Fibroblast of lung (primary cell): ENCODE measurements at regions not wholly inside any gene's neighbourhood (a gene's known extent, or its start where the extent isn't known, plus 50 kb on each side); places are given as distances from the start of the nearest gene placed in this dataset.
"Not testable (repeated sequence)": the region's sequence is repeated elsewhere in the genome, so short reads cannot be mapped to it uniquely, and the experiment has no call there.

Source experiments
- DNase-seq, 2 donors: peaks; one replicate each; pipeline versions ENCODE4 v3.0.0 to v3.0.0-alpha.2; 2010; ENCODE audit warnings: low read depth in 2 of 2
- H2AFZ ChIP-seq: 2 replicates; pipeline ENCODE4 v1.5.1; 2012; ENCODE audit warnings: low read length, control low read depth, inconsistent platforms
- H3K27ac ChIP-seq: 2 replicates; pipeline ENCODE4 v1.5.1; 2011; ENCODE audit warnings: low read length, control low read depth; ENCODE audit not compliant: insufficient read depth
- H3K27me3 ChIP-seq: 2 replicates; pipeline ENCODE4 v1.5.1; 2011; ENCODE audit warnings: mild to moderate bottlenecking, low read length; ENCODE audit not compliant: control insufficient read depth, insufficient read depth
- H3K36me3 ChIP-seq: 2 replicates; pipeline ENCODE4 v1.5.1; 2011; ENCODE audit warnings: low read length; ENCODE audit not compliant: control insufficient read depth, insufficient read depth
- H3K4me1 ChIP-seq: 2 replicates; pipeline ENCODE4 v1.5.1; 2011; ENCODE audit warnings: low read length; ENCODE audit not compliant: control insufficient read depth, insufficient read depth; ENCODE audit errors: extremely low read depth
- H3K4me2 ChIP-seq: 2 replicates; pipeline ENCODE4 v1.5.1; 2011; ENCODE audit warnings: low read length, control low read depth; ENCODE audit not compliant: insufficient read depth; ENCODE audit errors: extremely low read depth
- H3K4me3 ChIP-seq, 4 experiments: fragments of 200-600 bp in 1 of 4; sonication (generic) in 1 of 4; replicated peaks in 1 of 4; 2 replicates each; pipeline ENCODE4 v1.5.1; 2011 to 2016; ENCODE audit warnings: low read length in 4 of 4, low read depth in 3 of 4, mild to moderate bottlenecking in 3 of 4, control low read depth in 2 of 4, inconsistent platforms in 1 of 4, mixed read lengths in 1 of 4; ENCODE audit not compliant: insufficient read depth in 1 of 4; ENCODE audit errors: control extremely low read depth in 1 of 4
- H3K79me2 ChIP-seq: 2 replicates; pipeline ENCODE4 v1.5.1; 2012; ENCODE audit warnings: mild to moderate bottlenecking, low read length, inconsistent platforms; ENCODE audit not compliant: control insufficient read depth, insufficient read depth
- H3K9ac ChIP-seq: 2 replicates; pipeline ENCODE4 v1.5.1; 2011; ENCODE audit warnings: mild to moderate bottlenecking, low read length, control low read depth; ENCODE audit not compliant: insufficient read depth
- H3K9me3 ChIP-seq: 2 replicates; pipeline ENCODE4 v1.5.1; 2012; ENCODE audit warnings: low read depth, low read length; ENCODE audit not compliant: control insufficient read depth, insufficient read depth
- H4K20me1 ChIP-seq: 2 replicates; pipeline ENCODE4 v1.5.1; 2011; ENCODE audit warnings: low read length; ENCODE audit not compliant: control insufficient read depth, insufficient read depth; ENCODE audit errors: extremely low read depth
- EZH2 ChIP-seq: IDR thresholded peaks from 2 replicates; pipeline ENCODE4 v1.5.1; 2012; ENCODE audit warnings: low read length, control low read depth, mild to moderate bottlenecking; ENCODE audit errors: missing control alignments
- TF ChIP-seq, protein P1 (sequence below), 2 donors: IDR thresholded peaks in 1 of 2; conservative IDR thresholded peaks in 1 of 2; 1 replicate in 1 of 2; 2 replicates in 1 of 2; pipeline ENCODE4 v1.5.1; 2011 to 2012; ENCODE audit warnings: low read length in 2 of 2, control low read depth in 1 of 2, inconsistent platforms in 1 of 2, low read depth in 1 of 2, mild to moderate bottlenecking in 1 of 2

DNA sequence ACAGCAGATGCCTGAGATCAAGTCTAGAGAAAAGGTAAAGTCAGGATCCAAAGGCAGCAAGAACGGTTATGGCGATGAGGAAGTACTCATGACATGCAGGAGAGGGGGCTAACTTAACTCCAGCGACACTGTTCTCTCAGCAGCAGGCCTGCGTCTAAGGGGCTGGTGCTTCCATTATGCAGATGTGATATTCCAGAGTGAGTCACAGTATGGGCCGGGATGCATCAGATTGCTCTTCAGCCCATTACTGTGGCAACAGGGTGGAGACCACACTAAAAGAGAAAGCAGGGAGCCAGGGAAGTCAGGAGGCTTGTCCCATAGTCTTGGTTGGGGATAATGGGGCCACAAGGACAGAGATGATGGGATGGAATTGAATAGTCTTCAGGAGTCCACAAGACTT is 151.8 kb upstream of the NTF3 start:
- no peak overlapping the region for H3K27ac ChIP-seq
- TF ChIP-seq EZH2, result no peak
- TF ChIP-seq, protein P1, sequence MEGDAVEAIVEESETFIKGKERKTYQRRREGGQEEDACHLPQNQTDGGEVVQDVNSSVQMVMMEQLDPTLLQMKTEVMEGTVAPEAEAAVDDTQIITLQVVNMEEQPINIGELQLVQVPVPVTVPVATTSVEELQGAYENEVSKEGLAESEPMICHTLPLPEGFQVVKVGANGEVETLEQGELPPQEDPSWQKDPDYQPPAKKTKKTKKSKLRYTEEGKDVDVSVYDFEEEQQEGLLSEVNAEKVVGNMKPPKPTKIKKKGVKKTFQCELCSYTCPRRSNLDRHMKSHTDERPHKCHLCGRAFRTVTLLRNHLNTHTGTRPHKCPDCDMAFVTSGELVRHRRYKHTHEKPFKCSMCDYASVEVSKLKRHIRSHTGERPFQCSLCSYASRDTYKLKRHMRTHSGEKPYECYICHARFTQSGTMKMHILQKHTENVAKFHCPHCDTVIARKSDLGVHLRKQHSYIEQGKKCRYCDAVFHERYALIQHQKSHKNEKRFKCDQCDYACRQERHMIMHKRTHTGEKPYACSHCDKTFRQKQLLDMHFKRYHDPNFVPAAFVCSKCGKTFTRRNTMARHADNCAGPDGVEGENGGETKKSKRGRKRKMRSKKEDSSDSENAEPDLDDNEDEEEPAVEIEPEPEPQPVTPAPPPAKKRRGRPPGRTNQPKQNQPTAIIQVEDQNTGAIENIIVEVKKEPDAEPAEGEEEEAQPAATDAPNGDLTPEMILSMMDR (conservative IDR thresholded peaks at IDR 0.05 in 1 of 2, IDR thresholded peaks at IDR 0.05 in 1 of 2; ENCODE audit: low read depth in 1 of 2, low read length in 2 of 2), result no peak

DNA sequence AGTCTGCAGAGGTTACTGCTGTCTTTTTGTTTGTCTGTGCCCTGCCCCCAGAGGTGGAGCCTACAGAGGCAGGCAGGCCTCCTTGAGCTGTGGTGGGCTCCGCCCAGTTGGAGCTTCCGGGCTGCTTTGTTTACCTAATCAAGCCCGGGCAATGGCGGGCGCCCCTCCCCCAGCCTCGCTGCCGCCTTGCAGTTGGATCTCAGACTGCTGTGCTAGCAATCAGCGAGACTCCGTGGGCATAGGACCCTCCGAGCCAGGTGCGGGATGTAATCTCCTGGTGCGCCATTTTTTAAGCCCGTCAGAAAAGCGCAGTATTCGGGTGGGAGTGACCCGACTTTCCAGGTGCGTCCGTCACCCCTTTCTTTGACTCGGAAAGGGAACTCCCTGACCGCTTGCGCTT is 141.5 kb upstream of the NTF3 start:
- H3K79me2 ChIP-seq, H3K27me3 ChIP-seq, H3K4me3 ChIP-seq: not testable (repeated sequence)

More for the DNA sequence above, 151.8 kb upstream of the NTF3 start:
- Histone ChIP-seq H3K79me2 (no peaks in the 10 kb centered on the region), H3K9me3 (no peaks in the 10 kb centered on the region), H3K9ac (no peak overlapping the region), H4K20me1 (no peaks in the 10 kb centered on the region), H3K27me3 (no peaks in the 10 kb centered on the region), H3K36me3 (no peaks in the 10 kb centered on the region), H2AFZ (no peak overlapping the region), H3K4me2 (no peak overlapping the region), H3K4me1 (no peaks in the 10 kb centered on the region), H3K4me3 (no peak overlapping the region)
- no peak for DNase-seq

DNA sequence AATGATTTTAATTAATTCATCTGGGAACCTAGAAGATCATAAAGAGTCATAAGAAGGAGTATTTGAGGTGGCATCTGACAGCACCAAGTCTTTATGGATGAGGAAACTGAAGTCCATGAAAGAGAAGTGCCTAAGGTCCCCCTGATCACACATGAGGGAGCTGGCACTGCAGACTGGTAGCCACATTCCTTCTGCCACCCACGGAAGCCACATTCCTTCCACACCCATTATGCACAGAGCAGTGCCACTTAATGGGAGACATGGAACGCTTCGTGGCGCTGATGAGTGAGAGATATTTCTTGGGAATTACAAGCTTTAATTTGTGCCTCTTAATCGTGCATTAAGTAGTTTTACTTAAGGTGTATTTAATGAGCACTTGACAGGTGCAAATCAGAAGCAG is 139.3 kb upstream of the NTF3 start:
- Histone ChIP-seq H4K20me1 (no peaks in the 10 kb centered on the region), H3K4me1 (no peaks in the 10 kb centered on the region), H3K9me3 (no peaks in the 10 kb centered on the region), H3K27me3 (no peaks in the 10 kb centered on the region), H3K36me3 (no peaks in the 10 kb centered on the region), H3K4me3 (no peak overlapping the region), H3K79me2 (no peaks in the 10 kb centered on the region), H3K27ac (no peak overlapping the region), H2AFZ (no peak overlapping the region), H3K9ac (no peak overlapping the region), H3K4me2 (no peak overlapping the region)
- TF ChIP-seq, protein P1 (conservative IDR thresholded peaks at IDR 0.05 in 1 of 2, IDR thresholded peaks at IDR 0.05 in 1 of 2; ENCODE audit: low read depth in 1 of 2, low read length in 2 of 2), result no peak
- TF ChIP-seq EZH2, result no peak
- DNase-seq, result no peak

More for the DNA sequence above, 141.5 kb upstream of the NTF3 start:
- H3K27ac ChIP-seq, H4K20me1 ChIP-seq, DNase-seq, H3K4me1 ChIP-seq, H3K4me2 ChIP-seq, H3K9ac ChIP-seq, H3K36me3 ChIP-seq, H3K9me3 ChIP-seq, H2AFZ ChIP-seq: not testable (repeated sequence)
